IMR-90 (cell line): ENCODE measurements at regions not wholly inside any gene's neighbourhood (a gene's known extent, or its start where the extent isn't known, plus 50 kb on each side); places are given as distances from the start of the nearest gene placed in this dataset.

Experiments used
- ATAC-seq: fragments of 200-7000 bp; cut with Tn5 transposase; 2 replicates; pipeline ENCODE4 v1.9.1; 2020; ENCODE audit warnings: low read depth, mild to moderate bottlenecking, moderate library complexity
- BruUV-seq: library from RNA; stranded (reverse); fragments of 400-500 nt; replicated peaks from 2 replicates; lab custom pipeline; 2021; lab: Mats Ljungman, UMichigan
- CTCF ChIA-PET: fragments of 300-600 bp; formaldehyde crosslinking; extraction: SDS; loops from one replicate; lab custom pipeline; 2021; ENCODE audit warnings: antibody characterized with exemption; lab: Yijun Ruan, JAX
- POLR2A ChIA-PET: fragments of 300-600 bp; sonication (Branson Sonifier 250); formaldehyde crosslinking; loops from one replicate; lab custom pipeline; 2022; ENCODE audit warnings: antibody characterized with exemption; ENCODE audit not compliant: unreplicated experiment; lab: Charles Lee
- DNase-seq: peaks from one replicate; pipeline ENCODE4 v3.0.0; 2013
- H2AFZ ChIP-seq: replicated peaks from 2 replicates; pipeline ENCODE3; 2013; ENCODE audit warnings: low read length, mild to moderate bottlenecking; ENCODE audit not compliant: poor library complexity
- H2AK5ac ChIP-seq: 2 replicates; pipeline ENCODE4 v1.6.1; 2013; ENCODE audit warnings: low read depth, low read length, inconsistent platforms
- H2AK9ac ChIP-seq: replicated peaks from 2 replicates; pipeline ENCODE3; 2013; ENCODE audit warnings: mild to moderate bottlenecking, low read depth, low read length, moderate library complexity; ENCODE audit not compliant: poor library complexity
- H2BK120ac ChIP-seq: 2 replicates; pipeline ENCODE4 v1.6.1; 2013; ENCODE audit warnings: low read depth, low read length, inconsistent platforms
- H2BK15ac ChIP-seq: 3 replicates; pipeline ENCODE4 v1.6.1; 2013; ENCODE audit warnings: low read depth, low read length, inconsistent platforms
- H2BK20ac ChIP-seq: 2 replicates; pipeline ENCODE4 v1.6.1; 2013; ENCODE audit warnings: low read depth, mild to moderate bottlenecking, inconsistent platforms, low read length, moderate library complexity
- H2BK5ac ChIP-seq: 2 replicates; pipeline ENCODE4 v1.6.1; 2013; ENCODE audit warnings: mild to moderate bottlenecking, low read depth, low read length, inconsistent platforms; ENCODE audit not compliant: poor library complexity, severe bottlenecking
- H3K14ac ChIP-seq: replicated peaks from 2 replicates; pipeline ENCODE4 v1.6.1; 2013; ENCODE audit warnings: low read depth, low read length, inconsistent platforms
- H3K18ac ChIP-seq: 2 replicates; pipeline ENCODE4 v1.6.1; 2013; ENCODE audit warnings: low read depth, low read length, control low read depth
- H3K23ac ChIP-seq: 2 replicates; pipeline ENCODE4 v1.6.1; 2013; ENCODE audit warnings: low read depth, low read length, inconsistent platforms
- H3K27ac ChIP-seq: 2 replicates; pipeline ENCODE4 v1.5.1; 2013; ENCODE audit warnings: mild to moderate bottlenecking, control low read depth, low read length; ENCODE audit not compliant: insufficient read depth
- H3K27me3 ChIP-seq: 2 replicates; pipeline ENCODE4 v1.6.1; 2013; ENCODE audit warnings: low read length; ENCODE audit not compliant: control insufficient read depth, insufficient read depth
- H3K36me3 ChIP-seq: 2 replicates; pipeline ENCODE4 v1.6.1; 2013; ENCODE audit warnings: low read length, mixed read lengths; ENCODE audit not compliant: control insufficient read depth, insufficient read depth
- H3K4ac ChIP-seq: 2 replicates; pipeline ENCODE4 v1.6.1; 2013; ENCODE audit warnings: low read depth, low read length, inconsistent platforms
- H3K4me1 ChIP-seq: 2 replicates; pipeline ENCODE4 v1.6.1; 2013; ENCODE audit warnings: low read length, mixed read lengths; ENCODE audit not compliant: control insufficient read depth, insufficient read depth
- H3K4me2 ChIP-seq: 2 replicates; pipeline ENCODE4 v1.6.1; 2013; ENCODE audit warnings: low read depth, mild to moderate bottlenecking, control low read depth, low read length, moderate library complexity
- H3K4me3 ChIP-seq: 2 replicates; pipeline ENCODE4 v1.5.1; 2013; ENCODE audit warnings: low read depth, mild to moderate bottlenecking, control low read depth, low read length, moderate library complexity; ENCODE audit not compliant: insufficient read depth
- H3K56ac ChIP-seq: 2 replicates; pipeline ENCODE4 v1.6.1; 2013; ENCODE audit warnings: low read length, inconsistent platforms; ENCODE audit not compliant: insufficient read depth; ENCODE audit errors: extremely low read depth
- H3K79me1 ChIP-seq, 2 experiments: 2 replicates each; pipeline ENCODE4 v1.6.1; 2013; ENCODE audit warnings: low read length in 2 of 2, inconsistent platforms in 1 of 2, low read depth in 1 of 2
- H3K9ac ChIP-seq: 2 replicates; pipeline ENCODE4 v1.6.1; 2013; ENCODE audit warnings: low read depth, low read length, control low read depth
- H3K9me1 ChIP-seq: 2 replicates; pipeline ENCODE4 v1.6.1; 2013; ENCODE audit warnings: low read length, inconsistent platforms; ENCODE audit not compliant: insufficient read depth
- H3K9me3 ChIP-seq: 2 replicates; pipeline ENCODE4 v1.6.1; 2013; ENCODE audit warnings: low read length; ENCODE audit not compliant: control insufficient read depth, insufficient read depth
- H4K20me1 ChIP-seq: 2 replicates; pipeline ENCODE4 v1.6.1; 2013; ENCODE audit warnings: low read length, inconsistent platforms; ENCODE audit not compliant: insufficient read depth
- H4K5ac ChIP-seq: 2 replicates; pipeline ENCODE4 v1.6.1; 2013; ENCODE audit warnings: mild to moderate bottlenecking, low read depth, low read length, control low read depth
- H4K8ac ChIP-seq, 2 experiments: 2 replicates each; pipeline ENCODE4 v1.6.1; 2013; ENCODE audit warnings: low read depth in 2 of 2, low read length in 2 of 2, control low read depth in 1 of 2, inconsistent platforms in 1 of 2
- H4K91ac ChIP-seq: 2 replicates; pipeline ENCODE4 v1.6.1; 2013; ENCODE audit warnings: low read depth, low read length, inconsistent platforms; ENCODE audit not compliant: insufficient read depth
- MXI1 ChIP-seq: IDR thresholded peaks from 2 replicates; pipeline ENCODE4 v1.6.1; 2012; ENCODE audit warnings: low read depth, mild to moderate bottlenecking, low read length, moderate library complexity, borderline replicate concordance
- WGBS, 2 experiments: methylation state at CpG; one replicate each; pipeline versions ENCODE4 v1.1.5 to v1.1.7; 2013; ENCODE audit warnings: missing lambda C conversion rate in 2 of 2; ENCODE audit not compliant: insufficient read length in 1 of 2; ENCODE audit errors: extremely low coverage in 2 of 2; 5-methylcytosine and 5-hydroxymethylcytosine counted together
- dilution Hi-C: fragments of 300-500 bp; cut with HindIII; formaldehyde crosslinking; loops from one replicate; pipeline ENCODE4 v1.14.3; 2018; ENCODE audit warnings: low sequenced_read_pairs; ENCODE audit not compliant: unreplicated experiment
- in situ Hi-C: fragments of 300-500 bp; cut with MboI; formaldehyde crosslinking; loops from 3 replicates; pipeline ENCODE4 v1.14.3; 2019; ENCODE audit warnings: low sequenced_read_pairs, inconsistent platforms, mixed read lengths
- intact Hi-C: fragments of 100-400 bp; cut with micrococcal nuclease; formaldehyde crosslinking; loops from 2 replicates; pipeline ENCODE4 v1.10.0; 2022

- no peak overlapping the region for H3K4me2 ChIP-seq
- no peaks in the 10 kb centered on the region for H3K79me1 ChIP-seq
- no peak overlapping the region for H4K5ac ChIP-seq
- no peak overlapping the region for H3K14ac ChIP-seq
- in situ Hi-C loops = no loop called here
- whole genome bisulfite sequencing, 2 experiments = 0% methylated on average over 1 of the region's 7 CpGs; no CpG with 5 or more reads in 1 of the 2 experiments
- H2AFZ ChIP-seq = no peak overlapping the region
- no peak overlapping the region for H4K91ac ChIP-seq
- no TSS peak for BruUV-seq
- no peaks in the 10 kb centered on the region for H3K4me1 ChIP-seq
- no peaks in the 10 kb centered on the region for H4K20me1 ChIP-seq
- no peaks in the 10 kb centered on the region for H3K27me3 ChIP-seq
- intact Hi-C loops = no loop called here
- no peak for ATAC-seq
- H2AK5ac ChIP-seq = no peak overlapping the region
- ChIA-PET POLR2A (no interaction called here), CTCF (no interaction called here)
- no peak overlapping the region for H3K18ac ChIP-seq
- no peak overlapping the region for H3K4ac ChIP-seq
- no peak overlapping the region for H2BK15ac ChIP-seq
- H3K36me3 ChIP-seq = no peaks in the 10 kb centered on the region
- peaks cover 7% of the 10 kb centered on the region for H3K9me3 ChIP-seq
- dilution Hi-C loops = no loop called here
- TF ChIP-seq MXI1 = no peak
- no peak overlapping the region for H3K4me3 ChIP-seq
- H4K8ac ChIP-seq = no peak overlapping the region
- no peak overlapping the region for H3K9ac ChIP-seq
- no peak overlapping the region for H2BK5ac ChIP-seq
- no peak overlapping the region for H3K23ac ChIP-seq
- H3K27ac ChIP-seq = no peak overlapping the region
- H2BK120ac ChIP-seq = no peak overlapping the region
- no peak overlapping the region for H2BK20ac ChIP-seq
- H2AK9ac ChIP-seq = no peak overlapping the region
- no peaks in the 10 kb centered on the region for H3K9me1 ChIP-seq
- no peak overlapping the region for H3K56ac ChIP-seq
- DNase-seq = no peak
Observed at GRCh38 chr20:55067158-55067825, 591.9 kb downstream of the DOK5 start.
